H9 (cell line): ENCODE measurements at regions not wholly inside any gene's neighbourhood (a gene's known extent, or its start where the extent isn't known, plus 50 kb on each side); places are given as distances from the start of the nearest gene placed in this dataset.

Experiments used
- DNase-seq: peaks from one replicate; pipeline ENCODE4 v3.0.0-alpha.2; 2017
- H2AFZ ChIP-seq: one replicate; pipeline ENCODE4 v1.6.1; 2013; ENCODE audit warnings: mild to moderate bottlenecking, low read length, control low read depth, moderate library complexity
- H2AK5ac ChIP-seq: 2 replicates; pipeline ENCODE4 v1.6.1; 2013; ENCODE audit warnings: low read length, control low read depth, mixed read lengths; ENCODE audit not compliant: insufficient read length
- H2BK120ac ChIP-seq: one replicate; pipeline ENCODE4 v1.6.1; 2013; ENCODE audit warnings: low read depth, mild to moderate bottlenecking, low read length, control low read depth, inconsistent platforms; ENCODE audit not compliant: poor library complexity, severe bottlenecking
- H2BK12ac ChIP-seq: 2 replicates; pipeline ENCODE4 v1.6.1; 2013; ENCODE audit warnings: low read length, control low read depth, mixed read lengths, low read depth; ENCODE audit not compliant: insufficient read length
- H2BK15ac ChIP-seq: 2 replicates; pipeline ENCODE4 v1.6.1; 2013; ENCODE audit warnings: low read depth, low read length, control low read depth
- H2BK20ac ChIP-seq: one replicate; pipeline ENCODE4 v1.6.1; 2013; ENCODE audit warnings: low read depth, mild to moderate bottlenecking, low read length, control low read depth, inconsistent platforms; ENCODE audit not compliant: poor library complexity, severe bottlenecking
- H2BK5ac ChIP-seq: 2 replicates; pipeline ENCODE4 v1.6.1; 2013; ENCODE audit warnings: low read length, control low read depth, mixed read lengths; ENCODE audit not compliant: insufficient read length
- H3K14ac ChIP-seq: 2 replicates; pipeline ENCODE4 v1.6.1; 2013; ENCODE audit warnings: low read length, control low read depth; ENCODE audit not compliant: insufficient read depth
- H3K18ac ChIP-seq: 2 replicates; pipeline ENCODE4 v1.6.1; 2013; ENCODE audit warnings: low read depth, mild to moderate bottlenecking, mixed read lengths, low read length, control low read depth; ENCODE audit not compliant: insufficient read length
- H3K23ac ChIP-seq: 2 replicates; pipeline ENCODE4 v1.6.1; 2013; ENCODE audit warnings: low read length, control low read depth, mixed read lengths, low read depth; ENCODE audit not compliant: insufficient read length
- H3K23me2 ChIP-seq: 2 replicates; pipeline ENCODE4 v1.6.1; 2013; ENCODE audit warnings: low read depth, mild to moderate bottlenecking, mixed read lengths, low read length, control low read depth; ENCODE audit not compliant: insufficient read length, poor library complexity, severe bottlenecking
- H3K27ac ChIP-seq: 2 replicates; pipeline ENCODE4 v1.5.1; 2013; ENCODE audit warnings: low read length, control low read depth, mixed read lengths, low read depth; ENCODE audit not compliant: insufficient read length
- H3K27me3 ChIP-seq: 2 replicates; pipeline ENCODE4 v1.6.1; 2013; ENCODE audit warnings: low read length, control low read depth, inconsistent platforms; ENCODE audit not compliant: insufficient read depth
- H3K4ac ChIP-seq: 2 replicates; pipeline ENCODE4 v1.6.1; 2013; ENCODE audit warnings: low read depth, mild to moderate bottlenecking, control low read depth, inconsistent platforms, low read length, moderate library complexity
- H3K4me1 ChIP-seq: 2 replicates; pipeline ENCODE4 v1.6.1; 2013; ENCODE audit warnings: low read length, control low read depth, inconsistent platforms; ENCODE audit not compliant: insufficient read depth
- H3K4me2 ChIP-seq: 2 replicates; pipeline ENCODE4 v1.6.1; 2013; ENCODE audit warnings: low read length, control low read depth, mixed read lengths; ENCODE audit not compliant: insufficient read length, insufficient read depth
- H3K56ac ChIP-seq: 2 replicates; pipeline ENCODE4 v1.6.1; 2013; ENCODE audit warnings: low read depth, mild to moderate bottlenecking, mixed read lengths, low read length, control low read depth; ENCODE audit not compliant: insufficient read length
- H3K79me1 ChIP-seq: 2 replicates; pipeline ENCODE4 v1.6.1; 2013; ENCODE audit warnings: low read depth, mild to moderate bottlenecking, moderate library complexity, low read length, control low read depth, inconsistent platforms; ENCODE audit not compliant: insufficient read depth, poor library complexity, severe bottlenecking
- H3K79me2 ChIP-seq: 2 replicates; pipeline ENCODE4 v1.6.1; 2013; ENCODE audit warnings: low read length, control low read depth, inconsistent platforms; ENCODE audit not compliant: insufficient read depth
- H3K9ac ChIP-seq: 2 replicates; pipeline ENCODE4 v1.6.1; 2013; ENCODE audit warnings: low read length, control low read depth, mixed read lengths; ENCODE audit not compliant: insufficient read length; ENCODE audit errors: extremely low read depth
- H3K9me3 ChIP-seq: one replicate; pipeline ENCODE4 v1.6.1; 2013; ENCODE audit warnings: low read depth, low read length, inconsistent platforms; ENCODE audit not compliant: control insufficient read depth
- H3T11ph ChIP-seq: one replicate; pipeline ENCODE4 v1.6.1; 2013; ENCODE audit warnings: mild to moderate bottlenecking, low read length, control low read depth, inconsistent platforms
- H4K20me1 ChIP-seq: one replicate; pipeline ENCODE4 v1.6.1; 2013; ENCODE audit not compliant: control insufficient read depth, insufficient read length, insufficient read depth
- H4K5ac ChIP-seq: 2 replicates; pipeline ENCODE4 v1.6.1; 2013; ENCODE audit warnings: low read depth, mild to moderate bottlenecking, mixed read lengths, low read length, control low read depth; ENCODE audit not compliant: insufficient read length
- H4K8ac ChIP-seq: replicated peaks from 2 replicates; pipeline ENCODE4 v1.6.1; 2013; ENCODE audit warnings: low read length, control low read depth, mixed read lengths, low read depth; ENCODE audit not compliant: insufficient read length
- H4K91ac ChIP-seq: 2 replicates; pipeline ENCODE4 v1.6.1; 2013; ENCODE audit warnings: low read depth, mild to moderate bottlenecking, moderate library complexity, mixed read lengths, low read length, control low read depth; ENCODE audit not compliant: insufficient read length
- H3K27ac Mint-ChIP-seq, 3 experiments: 2 replicates in 2 of 3; 3 replicates in 1 of 3; pipeline ENCODE4 v1.8.0; 2020 to 2021; ENCODE audit warnings: mixed read lengths in 3 of 3, mild to moderate bottlenecking in 1 of 3, moderate library complexity in 1 of 3
- H3K27me3 Mint-ChIP-seq: 2 replicates; pipeline ENCODE4 v1.8.0; 2021; ENCODE audit warnings: low read depth, mild to moderate bottlenecking, moderate library complexity, mixed read lengths
- H3K36me3 Mint-ChIP-seq, 3 experiments: 2 replicates in 2 of 3; 3 replicates in 1 of 3; pipeline ENCODE4 v1.8.0; 2020 to 2021; ENCODE audit warnings: low read depth in 3 of 3, mixed read lengths in 3 of 3; ENCODE audit not compliant: insufficient read depth in 1 of 3
- H3K4me1 Mint-ChIP-seq, 2 experiments: 2 replicates each; pipeline ENCODE4 v1.8.0; 2020; ENCODE audit warnings: mixed read lengths in 2 of 2
- H3K4me3 Mint-ChIP-seq, 2 experiments: 2 replicates in 1 of 2; 3 replicates in 1 of 2; pipeline ENCODE4 v1.8.0; 2020 to 2021; ENCODE audit warnings: mild to moderate bottlenecking in 2 of 2, mixed read lengths in 2 of 2, moderate library complexity in 1 of 2
- H3K9me3 Mint-ChIP-seq, 2 experiments: 2 replicates in 1 of 2; 3 replicates in 1 of 2; pipeline ENCODE4 v1.8.0; 2020; ENCODE audit warnings: mild to moderate bottlenecking in 2 of 2, mixed read lengths in 2 of 2, moderate library complexity in 1 of 2
- CTCF ChIP-seq: fragments of 200-600 bp; sonication (generic); conservative IDR thresholded peaks from 3 replicates; pipeline ENCODE4 v1.8.0; 2021; ENCODE audit warnings: antibody characterized with exemption, mild to moderate bottlenecking
- WGBS: extraction: QIAGEN DNeasy Blood & Tissue Kit; methylation state at CpG from one replicate; pipeline ENCODE4 v1.1.7; 2013; ENCODE audit warnings: missing lambda C conversion rate, low lambda C conversion rate, mixed read lengths; ENCODE audit not compliant: insufficient read length; ENCODE audit errors: extremely low coverage; 5-methylcytosine and 5-hydroxymethylcytosine counted together

GRCh38 chr14:101127224-101127623 lies 223.7 kb upstream of the RTL1 start:
- no peak overlapping the region for H4K5ac ChIP-seq
- Mint-ChIP-seq H3K4me3 (no peak overlapping the region), H3K4me1 (peaks cover 0 to 3% of the 10 kb centered on the region in 2 experiments; a peak in 2 of 4 replicates), H3K36me3 (no peaks in the 10 kb centered on the region), H3K27ac (no peak overlapping the region), H3K9me3 (no peaks in the 10 kb centered on the region; a peak in 1 of 5 replicates), H3K27me3 (peaks cover 24% of the 10 kb centered on the region)
- no peak overlapping the region for H3K23ac ChIP-seq
- no peaks in the 10 kb centered on the region for H4K20me1 ChIP-seq
- no peak overlapping the region for H2AK5ac ChIP-seq
- no peaks in the 10 kb centered on the region for H3K4me1 ChIP-seq
- H3K4me2 ChIP-seq, result no peak overlapping the region
- no peaks in the 10 kb centered on the region for H3K79me2 ChIP-seq
- no peak overlapping the region for H2BK15ac ChIP-seq
- no peak overlapping the region for H2BK20ac ChIP-seq
- no peak overlapping the region for H2BK5ac ChIP-seq
- H3K9ac ChIP-seq, result no peak overlapping the region
- no peak overlapping the region for H3K14ac ChIP-seq
- H2AFZ ChIP-seq, result no peak overlapping the region
- no peaks in the 10 kb centered on the region for H3K23me2 ChIP-seq
- H3K56ac ChIP-seq, result no peak overlapping the region
- no peak overlapping the region for H2BK120ac ChIP-seq
- no peak overlapping the region for H3T11ph ChIP-seq
- WGBS, result no CpG with 5 or more reads among the region's 12 CpGs
- DNase-seq, result no peak
- no peak overlapping the region for H3K18ac ChIP-seq
- no peak for TF ChIP-seq CTCF
- no peak overlapping the region for H3K27ac ChIP-seq
- no peaks in the 10 kb centered on the region for H3K9me3 ChIP-seq
- H3K27me3 ChIP-seq, result no peaks in the 10 kb centered on the region
- H3K79me1 ChIP-seq, result no peaks in the 10 kb centered on the region
- H3K4ac ChIP-seq, result no peak overlapping the region
- no peak overlapping the region for H4K8ac ChIP-seq
- H4K91ac ChIP-seq, result no peak overlapping the region
- H2BK12ac ChIP-seq, result no peak overlapping the region
